Adipocyte (in vitro differentiated cells): ENCODE measurements at regions not wholly inside any gene's neighbourhood (a gene's known extent, or its start where the extent isn't known, plus 50 kb on each side); places are given as distances from the start of the nearest gene placed in this dataset.
"Not testable (repeated sequence)": the region's sequence is repeated elsewhere in the genome, so short reads cannot be mapped to it uniquely, and the experiment has no call there.

ENCODE experiments used
- DNase-seq: peaks from one replicate; pipeline ENCODE4 v3.0.0-alpha.2; 2015; ENCODE audit warnings: low read depth
- H3K27me3 ChIP-seq: replicated peaks from 2 replicates; pipeline ENCODE4 v1.7.0; 2013; ENCODE audit warnings: mild to moderate bottlenecking, low read length, moderate library complexity; ENCODE audit not compliant: control insufficient read depth, insufficient read depth
- H3K36me3 ChIP-seq: 2 replicates; pipeline ENCODE4 v1.7.0; 2013; ENCODE audit warnings: low read length, mild to moderate bottlenecking, moderate library complexity; ENCODE audit not compliant: control insufficient read depth, insufficient read depth, severe bottlenecking
- H3K4me1 ChIP-seq: 2 replicates; pipeline ENCODE4 v1.7.0; 2013; ENCODE audit warnings: mild to moderate bottlenecking, low read length, moderate library complexity; ENCODE audit not compliant: control insufficient read depth, insufficient read depth
- H3K4me3 ChIP-seq: 2 replicates; pipeline ENCODE4 v1.7.0; 2013; ENCODE audit warnings: mild to moderate bottlenecking, low read length, moderate library complexity
- H3K9ac ChIP-seq: 2 replicates; pipeline ENCODE4 v1.7.0; 2013; ENCODE audit warnings: mild to moderate bottlenecking, low read length, moderate library complexity
- H3K9me3 ChIP-seq: 2 replicates; pipeline ENCODE4 v1.7.0; 2013; ENCODE audit warnings: mild to moderate bottlenecking, low read length, moderate library complexity; ENCODE audit not compliant: control insufficient read depth

- H3K36me3 ChIP-seq = no peaks in the 10 kb centered on the region
- H3K4me1 ChIP-seq = no peaks in the 10 kb centered on the region
- no peak for DNase-seq
- peaks cover 11% of the 10 kb centered on the region for H3K9me3 ChIP-seq
- no peak overlapping the region for H3K9ac ChIP-seq
- H3K4me3 ChIP-seq = no peak overlapping the region
- H3K27me3 ChIP-seq = no peaks in the 10 kb centered on the region
These were observed 299.4 kb downstream of the DNAJB9 start for GRCh38 chr7:108869070-108869469.

GRCh38 chr7:108875139-108875538 is 305.5 kb downstream of the DNAJB9 start:
- H3K4me3 ChIP-seq = no peak overlapping the region
- no peaks in the 10 kb centered on the region for H3K4me1 ChIP-seq
- H3K27me3 ChIP-seq = no peaks in the 10 kb centered on the region
- no peaks in the 10 kb centered on the region for H3K36me3 ChIP-seq
- H3K9ac ChIP-seq = no peak overlapping the region
- H3K9me3 ChIP-seq = peaks cover 10% of the 10 kb centered on the region
- DNase-seq = no peak

DNA sequence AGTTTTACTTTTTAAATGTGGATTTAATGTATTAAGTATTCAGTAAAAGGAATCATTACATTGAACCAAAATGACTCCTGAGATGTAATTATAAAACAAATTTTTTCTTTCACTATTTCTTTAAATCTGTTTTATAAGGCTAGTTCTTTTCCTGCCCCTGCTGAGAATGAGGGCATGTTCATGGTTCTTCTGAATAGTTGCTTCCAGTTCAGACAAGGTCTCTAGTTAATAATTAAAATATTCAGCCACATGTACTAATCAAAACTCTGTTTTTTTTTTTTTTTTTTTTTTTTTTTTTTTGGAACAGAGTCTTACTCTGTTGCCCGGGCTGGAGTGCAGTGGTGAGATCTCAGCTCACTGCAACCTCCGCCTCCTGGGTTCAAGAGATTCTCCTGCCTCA is 321.2 kb downstream of the DNAJB9 start:
- Histone ChIP-seq H3K4me3 (no peak overlapping the region), H3K4me1 (no peaks in the 10 kb centered on the region), H3K9ac (no peak overlapping the region), H3K36me3 (no peaks in the 10 kb centered on the region), H3K27me3 (no peaks in the 10 kb centered on the region), H3K9me3 (peaks cover 6% of the 10 kb centered on the region)
- no peak for DNase-seq

- Histone ChIP-seq H3K4me1 (peaks cover 13% of the 10 kb centered on the region), H3K9me3 (no peaks in the 10 kb centered on the region), H3K9ac (no peak overlapping the region), H3K27me3 (no peaks in the 10 kb centered on the region), H3K4me3 (no peak overlapping the region), H3K36me3 (no peaks in the 10 kb centered on the region)
- no peak for DNase-seq
These were observed 338.8 kb downstream of the DNAJB9 start for GRCh38 chr7:108908456-108908855.

- no peak overlapping the region for H3K4me3 ChIP-seq
- H3K9me3 ChIP-seq = peaks cover 10% of the 10 kb centered on the region
These were observed 341.3 kb downstream of the DNAJB9 start for GRCh38 chr7:108911016-108911415.

GRCh38 chr7:108920490-108920889 is 350.8 kb downstream of the DNAJB9 start:
- DNase-seq = no peak
- H3K4me3 ChIP-seq = no peak overlapping the region

More at GRCh38 chr7:108911016-108911415, 341.3 kb downstream of the DNAJB9 start:
- Histone ChIP-seq H3K4me1 (peaks cover 13% of the 10 kb centered on the region), H3K9ac (peak overlapping the region; percentile 48), H3K36me3 (no peaks in the 10 kb centered on the region), H3K27me3 (no peaks in the 10 kb centered on the region)
- DNase-seq = no peak

GRCh38 chr7:108943048-108943447 is 373.4 kb downstream of the DNAJB9 start:
- not testable (repeated sequence) for DNase-seq, H3K4me1 ChIP-seq

More at GRCh38 chr7:108920490-108920889, 350.8 kb downstream of the DNAJB9 start:
- Histone ChIP-seq H3K9me3 (peaks cover 9% of the 10 kb centered on the region), H3K27me3 (no peaks in the 10 kb centered on the region), H3K36me3 (no peaks in the 10 kb centered on the region), H3K9ac (no peak overlapping the region), H3K4me1 (no peaks in the 10 kb centered on the region)

GRCh38 chr7:108947526-108947925 is 377.9 kb downstream of the DNAJB9 start:
- Histone ChIP-seq H3K9ac (no peak overlapping the region), H3K36me3 (no peaks in the 10 kb centered on the region), H3K4me3 (no peak overlapping the region), H3K4me1 (no peaks in the 10 kb centered on the region), H3K27me3 (no peaks in the 10 kb centered on the region), H3K9me3 (peaks cover 4% of the 10 kb centered on the region)
- DNase-seq = no peak

More at GRCh38 chr7:108943048-108943447, 373.4 kb downstream of the DNAJB9 start:
- H3K4me3 ChIP-seq, H3K9ac ChIP-seq, H3K36me3 ChIP-seq, H3K27me3 ChIP-seq, H3K9me3 ChIP-seq: not testable (repeated sequence)

DNA sequence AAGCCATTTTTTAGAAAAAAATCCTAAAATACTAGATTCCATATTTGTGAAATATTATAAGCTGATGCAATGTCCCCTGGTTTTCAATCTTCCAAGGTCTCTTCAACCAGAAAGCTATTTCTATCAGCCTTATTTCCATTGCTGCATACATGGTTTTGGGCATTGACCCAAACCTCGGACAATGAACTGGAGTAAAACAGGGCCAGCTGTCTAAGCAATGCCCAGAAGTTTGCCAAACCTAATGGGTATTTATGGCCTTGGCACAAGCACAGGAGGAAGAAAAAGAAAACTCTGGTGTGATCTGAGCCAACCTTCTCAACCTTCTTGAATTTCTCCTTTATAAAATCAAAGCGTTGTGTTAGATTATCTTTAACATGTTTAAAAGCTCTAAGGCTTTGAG is 402.3 kb downstream of the DNAJB9 start:
- no peak overlapping the region for H3K9ac ChIP-seq
- H3K27me3 ChIP-seq = no peaks in the 10 kb centered on the region
- H3K36me3 ChIP-seq = no peaks in the 10 kb centered on the region
- DNase-seq = no peak
- H3K4me3 ChIP-seq = no peak overlapping the region
- no peaks in the 10 kb centered on the region for H3K4me1 ChIP-seq
- H3K9me3 ChIP-seq = no peaks in the 10 kb centered on the region

GRCh38 chr7:108973075-108973474 is 403.4 kb downstream of the DNAJB9 start:
- Histone ChIP-seq H3K4me1 (no peaks in the 10 kb centered on the region), H3K36me3 (no peaks in the 10 kb centered on the region), H3K4me3 (no peak overlapping the region), H3K9ac (no peak overlapping the region), H3K27me3 (no peaks in the 10 kb centered on the region), H3K9me3 (no peaks in the 10 kb centered on the region)
- no peak for DNase-seq

DNA sequence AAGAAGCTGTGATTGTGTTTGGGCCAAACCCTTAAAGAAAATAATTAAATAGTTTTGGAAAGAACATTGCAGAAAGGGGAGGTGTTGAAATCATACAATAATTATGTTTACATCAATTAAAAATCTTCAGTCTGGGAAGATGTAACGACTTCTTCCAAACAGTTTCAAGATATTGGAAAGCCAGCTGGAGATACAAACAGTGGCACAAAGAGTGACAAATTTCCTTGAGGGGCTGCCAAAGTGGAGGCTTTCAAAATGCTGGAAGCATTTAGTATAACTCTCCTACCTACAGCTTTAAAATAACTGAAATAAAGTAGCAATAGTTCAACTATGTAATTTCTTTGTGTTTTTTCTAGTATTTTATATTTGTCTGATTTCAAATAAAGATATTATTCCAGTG is 405.0 kb downstream of the DNAJB9 start:
- no peak overlapping the region for H3K4me3 ChIP-seq
- no peak for DNase-seq
- no peaks in the 10 kb centered on the region for H3K27me3 ChIP-seq
- H3K36me3 ChIP-seq = no peaks in the 10 kb centered on the region
- no peaks in the 10 kb centered on the region for H3K4me1 ChIP-seq
- H3K9me3 ChIP-seq = no peaks in the 10 kb centered on the region
- H3K9ac ChIP-seq = no peak overlapping the region

DNA sequence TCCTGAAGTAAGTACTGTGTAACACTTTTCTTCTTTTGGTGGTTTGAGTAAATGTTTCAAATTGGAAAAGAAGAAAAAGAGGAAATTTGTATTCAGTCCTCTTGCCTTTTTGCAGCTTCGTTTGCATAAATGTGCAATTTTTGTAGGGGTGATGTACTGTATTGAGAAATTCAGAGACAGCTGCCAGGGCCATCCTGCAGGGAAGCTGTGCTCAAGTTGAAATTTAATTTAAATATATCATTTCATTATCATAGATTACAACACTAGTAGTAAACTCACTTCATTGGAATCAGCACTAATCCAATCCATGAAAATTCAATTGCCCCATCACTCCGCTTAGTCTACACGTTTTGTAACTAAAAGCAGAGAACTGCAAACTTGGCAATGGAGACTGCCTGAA is 415.4 kb downstream of the DNAJB9 start:
- Histone ChIP-seq H3K4me3 (no peak overlapping the region), H3K9ac (no peak overlapping the region), H3K36me3 (no peaks in the 10 kb centered on the region), H3K9me3 (no peaks in the 10 kb centered on the region), H3K4me1 (peaks cover 8% of the 10 kb centered on the region), H3K27me3 (no peaks in the 10 kb centered on the region)
- DNase-seq = no peak
